PFSK-1 (cell line): ENCODE measurements at regions not wholly inside any gene's neighbourhood (a gene's known extent, or its start where the extent isn't known, plus 50 kb on each side); places are given as distances from the start of the nearest gene placed in this dataset.

Experiments used
- FOXP2 ChIP-seq: optimal IDR thresholded peaks from 2 replicates; pipeline ENCODE3; 2011; ENCODE audit warnings: borderline replicate concordance, control low read depth, inconsistent platforms; ENCODE audit not compliant: insufficient read depth; ENCODE audit errors: extremely low read length, extremely low read depth
- POLR2AphosphoS5 ChIP-seq: IDR thresholded peaks from 2 replicates; pipeline ENCODE4 v1.6.1; 2012; ENCODE audit warnings: low read depth, mild to moderate bottlenecking, control low read depth, low read length, moderate library complexity
- REST ChIP-seq, 2 experiments: IDR thresholded peaks; 2 replicates each; pipeline versions ENCODE4 v1.6.1 to v1.8.0; 2011 to 2012; ENCODE audit warnings: low read depth in 2 of 2, low read length in 2 of 2, control low read depth in 1 of 2, inconsistent platforms in 1 of 2, mild to moderate bottlenecking in 1 of 2, moderate library complexity in 1 of 2; ENCODE audit not compliant: insufficient read depth in 1 of 2
- SIN3A ChIP-seq: IDR thresholded peaks from 2 replicates; pipeline ENCODE4 v1.6.1; 2012; ENCODE audit warnings: mild to moderate bottlenecking, low read length, moderate library complexity, borderline replicate concordance; ENCODE audit not compliant: insufficient read depth
- TAF1 ChIP-seq: IDR thresholded peaks from 2 replicates; pipeline ENCODE4 v1.6.1; 2012; ENCODE audit warnings: low read length, control low read depth, borderline replicate concordance; ENCODE audit not compliant: insufficient read depth

GRCh38 chr10:42980553-42981357 is 96.1 kb upstream of the RET start:
- TF ChIP-seq POLR2AphosphoS5: no peak
- TF ChIP-seq FOXP2: no peak
- TF ChIP-seq REST (IDR thresholded peaks at IDR 0.05; ENCODE audit: insufficient read depth in 1 of 2, low read depth in 2 of 2, low read length in 2 of 2): no peak
- no peak for TF ChIP-seq SIN3A
- no peak for TF ChIP-seq TAF1

GRCh38 chr10:42981358-42982236 is 95.3 kb upstream of the RET start:
- TF ChIP-seq REST (IDR thresholded peaks at IDR 0.05; ENCODE audit: insufficient read depth in 1 of 2, low read depth in 2 of 2, low read length in 2 of 2) (no peak), FOXP2 (no peak), TAF1 (no peak), POLR2AphosphoS5 (no peak), SIN3A (no peak)

GRCh38 chr10:42982891-42983506 is 93.9 kb upstream of the RET start:
- no peak for TF ChIP-seq SIN3A
- no peak for TF ChIP-seq POLR2AphosphoS5
- TF ChIP-seq TAF1: no peak
- no peak for TF ChIP-seq FOXP2
- no peak for TF ChIP-seq REST (IDR thresholded peaks at IDR 0.05; ENCODE audit: insufficient read depth in 1 of 2, low read depth in 2 of 2, low read length in 2 of 2)

GRCh38 chr10:42983591-42983990 is 93.3 kb upstream of the RET start:
- TF ChIP-seq FOXP2 (no peak), SIN3A (no peak), REST (IDR thresholded peaks at IDR 0.05; ENCODE audit: insufficient read depth in 1 of 2, low read depth in 2 of 2, low read length in 2 of 2) (no peak), TAF1 (no peak), POLR2AphosphoS5 (no peak)
